ENCODE measurements at regions not wholly inside any gene's neighbourhood (a gene's known extent, or its start where the extent isn't known, plus 50 kb on each side); places are given as distances from the start of the nearest gene placed in this dataset.

DNA sequence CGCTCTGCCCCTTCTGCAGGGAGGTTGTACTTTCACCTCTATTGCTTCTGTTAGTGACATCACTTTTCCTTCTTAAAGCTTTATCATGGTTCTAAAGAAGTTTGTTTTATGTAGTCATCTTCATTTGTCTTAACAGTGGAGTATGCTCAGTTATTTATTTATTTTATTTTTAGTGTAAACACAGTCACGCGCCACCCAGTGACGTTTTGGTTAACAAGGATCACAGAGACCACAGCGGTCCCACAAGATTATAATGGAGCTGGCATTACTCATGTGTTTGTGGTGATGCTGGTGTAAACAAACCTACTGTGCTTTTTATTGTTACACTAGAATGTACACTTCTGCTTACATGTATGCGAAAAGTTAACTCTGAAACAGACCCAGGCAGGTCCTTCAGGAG is 89.9 kb downstream of the SOX11 start (continued):
- TF ChIP-seq ISL1 (CRISPR knock-in tag; IDR thresholded peaks at IDR 0.05): no peak
- no peak for TF ChIP-seq ZNF70 (CRISPR knock-in tag; IDR thresholded peaks at IDR 0.05)

DNA sequence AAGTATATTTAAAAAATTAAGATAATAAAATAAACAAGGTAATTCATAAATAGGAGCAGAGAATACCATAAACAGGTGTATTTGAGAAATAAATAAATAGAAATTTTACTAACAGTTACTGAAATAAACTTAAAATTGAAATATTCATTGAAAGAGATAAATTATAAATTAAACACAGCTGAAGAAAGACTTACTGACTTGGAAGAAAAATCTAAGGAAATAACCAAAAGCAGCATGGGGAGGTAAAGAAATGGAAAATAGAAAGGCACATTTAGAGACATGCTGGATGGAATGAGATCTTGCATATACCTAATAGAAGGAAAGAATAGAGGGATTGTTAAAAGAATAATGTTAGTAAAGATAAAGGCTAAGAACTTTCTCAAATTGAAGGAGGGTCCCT is 96.3 kb downstream of the SOX11 start:
- TF ChIP-seq, protein P1, sequence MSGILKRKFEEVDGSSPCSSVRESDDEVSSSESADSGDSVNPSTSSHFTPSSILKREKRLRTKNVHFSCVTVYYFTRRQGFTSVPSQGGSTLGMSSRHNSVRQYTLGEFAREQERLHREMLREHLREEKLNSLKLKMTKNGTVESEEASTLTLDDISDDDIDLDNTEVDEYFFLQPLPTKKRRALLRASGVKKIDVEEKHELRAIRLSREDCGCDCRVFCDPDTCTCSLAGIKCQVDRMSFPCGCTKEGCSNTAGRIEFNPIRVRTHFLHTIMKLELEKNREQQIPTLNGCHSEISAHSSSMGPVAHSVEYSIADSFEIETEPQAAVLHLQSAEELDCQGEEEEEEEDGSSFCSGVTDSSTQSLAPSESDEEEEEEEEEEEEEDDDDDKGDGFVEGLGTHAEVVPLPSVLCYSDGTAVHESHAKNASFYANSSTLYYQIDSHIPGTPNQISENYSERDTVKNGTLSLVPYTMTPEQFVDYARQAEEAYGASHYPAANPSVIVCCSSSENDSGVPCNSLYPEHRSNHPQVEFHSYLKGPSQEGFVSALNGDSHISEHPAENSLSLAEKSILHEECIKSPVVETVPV (CRISPR knock-in tag; IDR thresholded peaks at IDR 0.05): no peak
- TF ChIP-seq ZFP30 (CRISPR knock-in tag; IDR thresholded peaks at IDR 0.05) (peak; percentile 98), ARNTL (CRISPR knock-in tag; IDR thresholded peaks at IDR 0.05; ENCODE audit: borderline replicate concordance, low read depth) (no peak), ISL1 (CRISPR knock-in tag; IDR thresholded peaks at IDR 0.05) (no peak), TCF4 (CRISPR knock-in tag; IDR thresholded peaks at IDR 0.05; ENCODE audit: borderline replicate concordance) (no peak)
- TF ChIP-seq, protein P2, sequence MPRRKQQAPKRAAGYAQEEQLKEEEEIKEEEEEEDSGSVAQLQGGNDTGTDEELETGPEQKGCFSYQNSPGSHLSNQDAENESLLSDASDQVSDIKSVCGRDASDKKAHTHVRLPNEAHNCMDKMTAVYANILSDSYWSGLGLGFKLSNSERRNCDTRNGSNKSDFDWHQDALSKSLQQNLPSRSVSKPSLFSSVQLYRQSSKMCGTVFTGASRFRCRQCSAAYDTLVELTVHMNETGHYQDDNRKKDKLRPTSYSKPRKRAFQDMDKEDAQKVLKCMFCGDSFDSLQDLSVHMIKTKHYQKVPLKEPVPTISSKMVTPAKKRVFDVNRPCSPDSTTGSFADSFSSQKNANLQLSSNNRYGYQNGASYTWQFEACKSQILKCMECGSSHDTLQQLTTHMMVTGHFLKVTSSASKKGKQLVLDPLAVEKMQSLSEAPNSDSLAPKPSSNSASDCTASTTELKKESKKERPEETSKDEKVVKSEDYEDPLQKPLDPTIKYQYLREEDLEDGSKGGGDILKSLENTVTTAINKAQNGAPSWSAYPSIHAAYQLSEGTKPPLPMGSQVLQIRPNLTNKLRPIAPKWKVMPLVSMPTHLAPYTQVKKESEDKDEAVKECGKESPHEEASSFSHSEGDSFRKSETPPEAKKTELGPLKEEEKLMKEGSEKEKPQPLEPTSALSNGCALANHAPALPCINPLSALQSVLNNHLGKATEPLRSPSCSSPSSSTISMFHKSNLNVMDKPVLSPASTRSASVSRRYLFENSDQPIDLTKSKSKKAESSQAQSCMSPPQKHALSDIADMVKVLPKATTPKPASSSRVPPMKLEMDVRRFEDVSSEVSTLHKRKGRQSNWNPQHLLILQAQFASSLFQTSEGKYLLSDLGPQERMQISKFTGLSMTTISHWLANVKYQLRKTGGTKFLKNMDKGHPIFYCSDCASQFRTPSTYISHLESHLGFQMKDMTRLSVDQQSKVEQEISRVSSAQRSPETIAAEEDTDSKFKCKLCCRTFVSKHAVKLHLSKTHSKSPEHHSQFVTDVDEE (CRISPR knock-in tag; IDR thresholded peaks at IDR 0.05): no peak
- ATAC-seq: no peak

DNA sequence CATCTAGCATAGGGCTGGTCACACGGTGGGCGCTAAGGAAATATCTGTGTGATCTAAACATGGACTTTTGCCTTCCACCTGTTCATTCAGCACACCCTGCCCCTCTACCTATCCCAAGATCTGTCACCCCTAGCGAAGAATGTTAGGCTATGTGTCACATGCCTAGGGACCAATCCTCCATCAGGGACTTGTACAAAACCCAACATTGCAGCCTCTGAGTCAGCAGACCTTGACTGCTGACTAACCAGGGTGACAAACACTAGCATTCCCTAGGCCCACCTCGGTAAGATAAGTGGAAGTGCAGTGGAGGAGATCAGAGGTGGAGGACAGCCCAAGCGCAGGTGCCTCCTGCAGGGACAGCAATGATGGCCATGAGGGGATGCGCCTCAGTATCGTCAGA is 99.2 kb downstream of the SOX11 start:
- TF ChIP-seq ZC3H10 (CRISPR knock-in tag; IDR thresholded peaks at IDR 0.05): no peak
- no peak for TF ChIP-seq ZNF8 (CRISPR knock-in tag; IDR thresholded peaks at IDR 0.05)
- no peak for TF ChIP-seq ZFP3 (CRISPR knock-in tag; IDR thresholded peaks at IDR 0.05)
- no peak for TF ChIP-seq ZFP30 (CRISPR knock-in tag; IDR thresholded peaks at IDR 0.05)
- TF ChIP-seq BACH2 (CRISPR knock-in tag; IDR thresholded peaks at IDR 0.05; ENCODE audit: borderline replicate concordance): no peak
- no peak for TF ChIP-seq TCF4 (CRISPR knock-in tag; IDR thresholded peaks at IDR 0.05; ENCODE audit: borderline replicate concordance)
- TF ChIP-seq, protein P3, sequence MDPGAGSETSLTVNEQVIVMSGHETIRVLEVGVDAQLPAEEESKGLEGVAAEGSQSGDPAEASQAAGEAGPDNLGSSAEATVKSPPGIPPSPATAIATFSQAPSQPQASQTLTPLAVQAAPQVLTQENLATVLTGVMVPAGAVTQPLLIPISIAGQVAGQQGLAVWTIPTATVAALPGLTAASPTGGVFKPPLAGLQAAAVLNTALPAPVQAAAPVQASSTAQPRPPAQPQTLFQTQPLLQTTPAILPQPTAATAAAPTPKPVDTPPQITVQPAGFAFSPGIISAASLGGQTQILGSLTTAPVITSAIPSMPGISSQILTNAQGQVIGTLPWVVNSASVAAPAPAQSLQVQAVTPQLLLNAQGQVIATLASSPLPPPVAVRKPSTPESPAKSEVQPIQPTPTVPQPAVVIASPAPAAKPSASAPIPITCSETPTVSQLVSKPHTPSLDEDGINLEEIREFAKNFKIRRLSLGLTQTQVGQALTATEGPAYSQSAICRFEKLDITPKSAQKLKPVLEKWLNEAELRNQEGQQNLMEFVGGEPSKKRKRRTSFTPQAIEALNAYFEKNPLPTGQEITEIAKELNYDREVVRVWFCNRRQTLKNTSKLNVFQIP (CRISPR knock-in tag; IDR thresholded peaks at IDR 0.05; ENCODE audit: borderline replicate concordance, low read depth): no peak
- TF ChIP-seq RARB (CRISPR knock-in tag; IDR thresholded peaks at IDR 0.05): no peak
- TF ChIP-seq ZNF565 (CRISPR knock-in tag; conservative IDR thresholded peaks at IDR 0.05; ENCODE audit: low read depth): no peak
- no peak for TF ChIP-seq ARNTL (CRISPR knock-in tag; IDR thresholded peaks at IDR 0.05; ENCODE audit: borderline replicate concordance, low read depth)
- no peak for TF ChIP-seq SNAI2 (CRISPR knock-in tag; IDR thresholded peaks at IDR 0.05)
- no peak for TF ChIP-seq TOX (CRISPR knock-in tag; IDR thresholded peaks at IDR 0.05; ENCODE audit: borderline replicate concordance)
- no peak for TF ChIP-seq PPARA (CRISPR knock-in tag; IDR thresholded peaks at IDR 0.05; ENCODE audit: borderline replicate concordance)
- TF ChIP-seq, protein P1 (CRISPR knock-in tag; IDR thresholded peaks at IDR 0.05): no peak
- no peak for TF ChIP-seq OSR1 (CRISPR knock-in tag; IDR thresholded peaks at IDR 0.05)

DNA sequence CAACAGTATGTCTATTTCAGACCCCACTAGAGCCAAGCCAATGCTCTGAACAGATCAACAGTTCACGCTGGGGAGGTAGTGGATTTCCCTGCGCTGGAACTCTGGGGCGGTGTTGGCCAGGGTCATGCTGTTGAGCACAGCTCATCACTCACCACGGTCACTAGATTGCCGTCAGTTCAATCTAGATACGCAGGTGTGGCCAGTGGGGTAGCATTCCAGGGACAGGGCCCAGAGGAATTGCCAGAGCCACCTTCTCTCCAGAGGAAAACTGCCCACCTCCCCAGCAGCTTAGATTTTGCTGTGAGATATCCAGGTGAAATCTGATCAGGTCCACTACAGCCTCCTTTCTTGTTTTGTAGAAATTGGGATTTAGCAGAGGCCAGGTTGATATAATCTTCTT is 101.8 kb downstream of the SOX11 start:
- no peak for TF ChIP-seq ZC3H10 (CRISPR knock-in tag; IDR thresholded peaks at IDR 0.05)
- TF ChIP-seq OSR1 (CRISPR knock-in tag; IDR thresholded peaks at IDR 0.05): no peak
- no peak for TF ChIP-seq ZNF70 (CRISPR knock-in tag; IDR thresholded peaks at IDR 0.05)
- no peak for TF ChIP-seq ZNF565 (CRISPR knock-in tag; conservative IDR thresholded peaks at IDR 0.05; ENCODE audit: low read depth)
- TF ChIP-seq ARNTL (CRISPR knock-in tag; IDR thresholded peaks at IDR 0.05; ENCODE audit: borderline replicate concordance, low read depth): no peak
- no peak for TF ChIP-seq ZFP30 (CRISPR knock-in tag; IDR thresholded peaks at IDR 0.05)
- TF ChIP-seq, protein P2 (CRISPR knock-in tag; IDR thresholded peaks at IDR 0.05): no peak
- TF ChIP-seq CSDC2 (CRISPR knock-in tag; IDR thresholded peaks at IDR 0.05): no peak
- no peak for TF ChIP-seq ZFP3 (CRISPR knock-in tag; IDR thresholded peaks at IDR 0.05)
- ATAC-seq: no peak

More for the DNA sequence above, 99.2 kb downstream of the SOX11 start:
- no peak for ATAC-seq

Data from SK-N-SH treated with all-trans-retinoic acid at 6 μM for 48 hours (cell line).